ENCODE measurements at regions not wholly inside any gene's neighbourhood (a gene's known extent, or its start where the extent isn't known, plus 50 kb on each side); places are given as distances from the start of the nearest gene placed in this dataset.

- no peak for TF ChIP-seq CTCF (IDR thresholded peaks at IDR 0.05)
- TF ChIP-seq POLR2A (IDR thresholded peaks at IDR 0.05), result no peak
- no peak for TF ChIP-seq EP300 (IDR thresholded peaks at IDR 0.05)
- Histone ChIP-seq H3K27ac (no peak overlapping the region), H3K9me3 (no peaks in the 10 kb centered on the region), H3K4me1 (ENCODE audit: insufficient read depth) (peaks cover 2% of the 10 kb centered on the region), H3K36me3 (no peaks in the 10 kb centered on the region), H3K4me3 (no peak overlapping the region), H3K27me3 (no peaks in the 10 kb centered on the region)
- no peak for DNase-seq
- WGBS, 3 donors, result 24 to 42% (median 42%) methylated on average over 6 of the region's 6 CpGs
- intact Hi-C loops (cut with DNase I), result loop anchor here in 1 of 4 donors (5.0 kb wide), 1 partner anchor 209 kb away; the partner anchor contains the start of gene SPRY2
Observed at GRCh38 chr13:80133631-80134261, 207.2 kb downstream of the SPRY2 start.

GRCh38 chr13:80132741-80133601, 208.0 kb downstream of the SPRY2 start:
- Histone ChIP-seq H3K9me3 (no peaks in the 10 kb centered on the region), H3K4me1 (ENCODE audit: insufficient read depth) (peaks cover 2% of the 10 kb centered on the region), H3K27me3 (no peaks in the 10 kb centered on the region), H3K27ac (peak overlapping the region in 1 of 2 donors; percentile 1), H3K4me3 (no peak overlapping the region), H3K36me3 (no peaks in the 10 kb centered on the region)
- intact Hi-C loops (cut with DNase I), result loop anchor here in 1 of 4 donors (5.0 kb wide), 1 partner anchor 209 kb away; the partner anchor contains the start of gene SPRY2
- 2 to 4% (median 3%) methylated on average over 11 of the region's 11 CpGs for WGBS, 3 donors
- TF ChIP-seq CTCF (IDR thresholded peaks at IDR 0.05), result no peak
- TF ChIP-seq POLR2A (IDR thresholded peaks at IDR 0.05), result no peak
- no peak for TF ChIP-seq EP300 (IDR thresholded peaks at IDR 0.05)
- DNase-seq, result peak; percentile 17 to 57 (median 35)

GRCh38 chr13:80131204-80131603, 209.7 kb downstream of the SPRY2 start:
- intact Hi-C loops (cut with DNase I), result loop anchor here in 1 of 4 donors (5.0 kb wide), 1 partner anchor 211 kb away; the partner anchor contains the start of gene SPRY2
- H3K27me3 ChIP-seq, result no peaks in the 10 kb centered on the region
- no peaks in the 10 kb centered on the region for H3K36me3 ChIP-seq
- DNase-seq, result peak in 4 of 5 donors; percentile 34 to 57 (median 40)
- 0 to 2% (median 1%) methylated on average over 4 of the region's 4 CpGs for WGBS, 3 donors
- no peaks in the 10 kb centered on the region for H3K9me3 ChIP-seq
- TF ChIP-seq POLR2A (IDR thresholded peaks at IDR 0.05) (no peak), CTCF (IDR thresholded peaks at IDR 0.05) (no peak), EP300 (IDR thresholded peaks at IDR 0.05) (no peak)
- H3K4me3 ChIP-seq, result no peak overlapping the region
- no peak overlapping the region for H3K27ac ChIP-seq
- H3K4me1 ChIP-seq (ENCODE audit: insufficient read depth), result peaks cover 2% of the 10 kb centered on the region

- Histone ChIP-seq H3K4me1 (ENCODE audit: insufficient read depth) (no peaks in the 10 kb centered on the region), H3K27ac (no peak overlapping the region), H3K27me3 (no peaks in the 10 kb centered on the region), H3K4me3 (no peak overlapping the region), H3K36me3 (no peaks in the 10 kb centered on the region), H3K9me3 (no peaks in the 10 kb centered on the region)
- 70 to 80% (median 77%) methylated on average over 1 of the region's 1 CpG for WGBS, 3 donors
- intact Hi-C loops (cut with DNase I), result no loop called here
- DNase-seq, result no peak
- TF ChIP-seq CTCF (IDR thresholded peaks at IDR 0.05), result no peak
- no peak for TF ChIP-seq POLR2A (IDR thresholded peaks at IDR 0.05)
- TF ChIP-seq EP300 (IDR thresholded peaks at IDR 0.05), result no peak
Observed at GRCh38 chr13:80126389-80127068, 214.4 kb downstream of the SPRY2 start.

Data from ovary (tissue), 7 donors.